ENCODE measurements at regions not wholly inside any gene's neighbourhood (a gene's known extent, or its start where the extent isn't known, plus 50 kb on each side); places are given as distances from the start of the nearest gene placed in this dataset.

DNA sequence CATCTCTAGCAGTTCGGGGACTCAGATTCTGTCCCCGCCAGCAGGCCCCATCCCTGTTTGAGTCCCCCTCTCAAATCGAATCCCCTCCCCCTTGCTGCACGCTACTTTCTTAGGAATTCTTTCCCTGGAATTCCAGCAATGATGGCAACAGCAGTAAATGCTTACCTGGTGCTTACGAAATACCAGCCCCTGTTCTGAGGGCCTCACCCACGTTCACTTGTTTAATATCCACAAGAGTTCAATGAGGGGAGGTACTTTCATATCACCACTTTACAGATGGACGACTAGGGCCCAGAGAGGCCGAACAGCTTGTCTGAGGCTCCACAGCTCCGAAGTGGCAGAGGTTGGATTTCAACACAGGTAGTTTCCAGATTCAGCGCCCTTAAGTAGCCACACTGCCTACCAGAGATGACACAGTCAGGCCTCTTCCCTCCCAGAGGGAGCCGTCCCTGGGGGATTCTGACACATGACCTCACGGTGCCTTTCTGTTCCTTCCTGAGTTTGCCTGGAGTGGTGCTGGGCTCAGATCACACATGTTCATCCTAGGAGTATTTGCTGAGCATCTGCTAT lies 120.7 kb upstream of the GSE1 start:
- no peak for DNase-seq (ENCODE audit: low spot score)

DNA sequence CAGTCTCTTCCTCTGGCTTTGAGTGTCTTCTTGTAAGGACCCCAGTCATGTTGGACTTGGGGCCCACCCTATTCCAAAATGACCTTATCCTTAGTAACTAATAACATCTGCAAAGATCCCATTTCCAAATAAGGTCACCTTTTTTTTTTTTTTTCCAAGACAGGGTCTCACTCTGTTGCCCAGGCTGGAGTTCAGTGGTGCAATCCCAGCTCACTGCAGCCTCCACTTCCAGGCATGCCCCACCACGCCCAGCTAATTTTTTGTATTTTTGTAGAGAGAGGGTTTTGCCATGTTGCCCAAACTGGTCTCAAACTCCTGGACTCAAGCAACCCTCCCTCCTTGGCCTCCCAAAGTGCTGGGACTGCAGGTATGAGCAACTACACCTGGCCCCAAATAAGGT lies 118.8 kb upstream of the GSE1 start:
- no peak for DNase-seq (ENCODE audit: low spot score)

DNA sequence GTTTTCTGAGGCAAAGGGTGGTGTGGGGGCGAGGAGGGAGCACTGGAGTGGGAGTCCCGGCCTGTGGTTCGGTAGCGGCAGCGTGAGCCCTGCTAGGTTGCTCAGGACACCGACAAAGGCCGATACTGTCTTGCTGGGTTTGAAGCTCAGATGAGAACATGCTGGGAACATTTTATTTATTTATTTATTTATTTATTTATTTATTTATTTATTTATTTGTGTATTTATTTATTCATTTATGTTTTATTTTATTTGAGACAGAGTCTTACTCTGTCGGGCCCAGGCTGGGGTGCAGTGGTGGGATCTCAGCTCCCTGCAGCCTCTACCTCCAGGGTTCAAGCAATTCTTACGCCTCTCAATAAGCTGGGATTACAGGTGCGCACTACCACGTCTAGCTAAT lies 117.9 kb upstream of the GSE1 start:
- no peak for DNase-seq (ENCODE audit: low spot score)

DNA sequence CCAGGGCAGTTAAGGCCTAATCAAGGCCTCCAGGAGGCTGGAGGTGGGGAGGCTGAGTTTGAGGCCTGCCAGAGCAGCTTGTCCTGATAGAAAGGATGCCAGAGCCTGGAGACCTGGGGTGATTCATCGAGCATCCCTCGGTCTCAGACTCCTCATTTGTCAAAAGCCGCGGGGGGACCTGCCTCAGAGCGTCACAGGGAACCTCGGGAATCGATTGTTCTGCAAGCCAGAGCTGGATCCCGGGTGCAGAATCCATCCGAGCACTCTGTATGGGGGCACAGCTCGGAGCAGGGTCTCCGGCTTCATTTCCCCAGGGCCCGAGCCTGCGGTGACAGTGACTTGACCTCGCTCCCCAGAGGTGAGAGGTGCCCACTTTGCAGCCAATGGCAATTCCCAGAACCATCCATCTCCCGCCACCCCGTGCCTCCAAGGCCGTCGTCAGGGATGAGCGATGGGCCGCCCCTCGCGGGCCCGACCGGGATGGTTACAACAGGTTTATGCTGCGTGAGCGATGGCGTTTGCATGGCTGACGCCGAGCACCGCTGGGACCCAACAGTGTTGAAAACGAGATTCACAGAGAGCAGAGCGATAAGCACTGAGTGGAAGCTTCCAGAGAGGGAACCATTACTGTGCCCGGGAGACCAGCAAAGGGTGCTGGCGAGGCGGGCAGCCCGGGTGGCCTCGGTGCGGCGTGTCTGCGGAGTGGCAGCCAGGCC lies 117.1 kb upstream of the GSE1 start:
- no peak for DNase-seq (ENCODE audit: low spot score)

DNA sequence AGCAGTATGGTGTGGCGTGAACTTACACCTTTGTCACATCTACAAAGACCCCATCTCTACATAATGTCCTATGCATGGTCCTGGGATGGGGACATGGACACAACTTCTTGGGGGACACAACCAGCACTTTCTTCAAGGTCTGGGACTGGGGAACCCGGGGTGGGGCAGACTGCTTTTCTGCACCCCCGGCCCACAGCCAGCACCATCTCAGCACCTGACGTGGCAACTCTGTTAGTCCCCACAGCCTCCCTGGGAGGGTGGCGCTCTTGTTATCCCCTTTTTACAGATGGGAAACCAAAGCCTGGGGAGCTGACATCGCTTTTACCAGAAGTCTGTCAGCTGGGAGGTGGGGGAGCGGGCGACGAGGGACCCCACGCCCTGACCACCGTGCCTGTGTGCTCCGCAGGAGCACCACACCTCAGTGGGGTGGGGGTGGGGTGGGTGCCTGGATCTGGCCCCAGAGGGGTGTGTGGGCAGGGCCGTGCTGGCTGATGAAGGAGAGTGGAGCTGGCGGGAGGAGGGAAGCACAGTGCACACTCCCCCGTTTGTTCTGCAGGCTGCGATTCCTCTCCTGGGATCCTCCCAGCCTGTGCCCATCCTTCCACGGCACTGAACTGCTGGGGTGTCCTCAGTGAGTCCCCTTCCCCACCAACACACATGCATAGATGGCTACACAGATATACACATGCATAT lies 115.4 kb upstream of the GSE1 start:
- DNase-seq (ENCODE audit: low spot score) = peak; percentile 29

DNA sequence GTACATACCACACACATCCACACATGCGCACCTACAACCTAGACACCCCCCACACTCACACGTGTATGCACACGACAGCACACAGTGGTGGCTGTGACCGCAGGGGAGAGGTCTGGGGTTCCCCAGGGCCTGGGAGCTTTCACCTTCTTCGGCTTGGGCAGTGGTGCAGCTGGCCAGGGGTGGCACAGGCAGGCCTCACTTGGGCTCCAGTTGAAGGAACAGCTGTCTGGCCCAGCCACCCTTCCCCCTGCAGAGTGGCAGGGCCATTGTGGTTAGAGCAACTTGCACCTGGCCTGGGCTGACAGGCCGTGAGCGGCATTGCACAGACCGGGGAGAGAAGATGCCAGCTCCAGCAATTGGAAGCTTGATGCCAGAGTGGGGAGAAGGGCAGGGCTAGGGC lies 114.5 kb upstream of the GSE1 start:
- DNase-seq (ENCODE audit: low spot score) = peak; percentile 94

DNA sequence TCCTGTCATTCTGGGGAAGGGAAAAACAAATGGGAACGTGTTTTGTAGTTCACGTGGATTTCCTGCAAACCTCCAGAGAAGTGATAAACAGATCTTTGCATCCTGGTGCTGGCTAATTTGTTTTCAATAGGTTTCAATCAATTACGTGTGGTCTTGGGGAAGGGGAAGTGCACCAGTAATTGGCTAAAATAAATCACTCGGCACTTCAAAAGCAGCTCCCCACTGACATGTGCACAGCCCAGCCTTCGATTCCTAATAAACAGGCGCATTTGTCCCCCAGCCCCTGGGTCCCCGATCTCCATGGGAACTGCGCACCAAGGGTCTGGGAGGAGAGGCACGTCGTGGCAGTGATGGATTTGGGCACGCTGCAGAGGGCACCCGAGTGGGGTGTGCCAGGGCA lies 112.9 kb upstream of the GSE1 start:
- no peak for DNase-seq (ENCODE audit: low spot score)

DNA sequence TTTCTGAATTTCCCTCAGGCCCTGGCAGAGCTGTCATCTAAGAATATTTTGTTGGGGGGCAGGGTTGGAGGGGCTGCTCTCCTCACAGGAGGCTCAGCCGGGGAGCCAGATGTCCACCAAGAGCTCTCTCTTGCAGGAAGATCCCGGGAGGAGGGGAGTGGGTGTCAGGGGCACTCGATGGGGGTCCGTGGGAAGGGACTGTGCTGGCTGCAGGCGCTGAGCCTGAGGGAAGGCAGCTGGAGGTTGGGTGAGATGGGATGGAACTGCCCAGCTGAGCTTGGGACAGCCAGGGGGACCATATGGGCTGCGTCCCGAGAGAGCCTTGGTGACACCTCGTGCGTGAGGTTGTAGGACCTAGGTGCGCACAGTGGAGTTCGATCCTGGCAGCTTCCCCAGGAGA lies 111.2 kb upstream of the GSE1 start:
- DNase-seq (ENCODE audit: low spot score) = no peak

DNA sequence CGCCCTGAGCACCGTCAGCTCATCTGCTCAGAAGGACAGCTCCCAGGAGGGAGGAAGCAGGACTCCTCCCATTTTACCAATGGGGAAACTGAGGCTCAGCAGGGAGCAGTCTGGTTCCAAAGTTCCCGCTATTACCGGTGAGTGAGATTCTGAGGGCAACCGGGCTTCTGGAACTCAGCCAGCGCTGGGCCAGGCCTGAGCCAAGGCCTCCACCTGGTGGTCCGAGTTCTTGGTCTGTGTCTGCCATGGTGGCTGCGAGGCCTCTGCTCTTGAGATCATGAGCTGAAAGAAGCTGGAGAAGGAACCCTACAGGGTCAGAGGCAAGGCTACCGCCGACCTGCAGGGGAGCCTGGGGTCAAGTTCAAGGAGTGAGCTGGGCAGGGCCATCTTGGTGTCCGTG lies 110.8 kb upstream of the GSE1 start:
- no peak for DNase-seq (ENCODE audit: low spot score)

DNA sequence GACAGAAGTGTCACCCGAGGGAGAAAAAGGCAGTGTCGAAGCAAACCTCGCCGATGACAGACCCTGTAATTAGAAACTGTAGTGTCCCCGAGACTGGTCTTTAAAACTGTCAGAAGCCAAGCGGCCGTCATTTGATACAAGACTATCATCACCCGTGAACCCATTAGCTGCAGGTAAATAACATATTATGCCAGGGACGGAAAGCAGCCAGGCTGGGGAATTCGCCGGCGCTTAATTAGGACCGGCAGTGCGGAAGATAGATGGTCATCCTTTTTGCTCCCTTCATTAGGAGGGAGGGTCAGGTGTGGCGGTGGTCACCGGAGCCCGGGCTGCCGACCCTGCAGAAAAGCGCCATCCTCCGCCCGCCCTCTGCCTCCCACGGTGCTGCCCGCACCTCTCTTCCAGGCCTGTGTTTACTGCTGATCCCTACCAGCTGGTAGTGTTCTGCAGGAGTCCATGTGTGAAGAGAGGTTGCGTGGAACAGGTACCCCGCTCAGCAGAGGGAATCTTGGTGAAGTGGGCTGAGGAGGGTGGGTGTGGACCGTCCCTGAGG lies 109.4 kb upstream of the GSE1 start:
- DNase-seq (ENCODE audit: low spot score) = no peak

DNA sequence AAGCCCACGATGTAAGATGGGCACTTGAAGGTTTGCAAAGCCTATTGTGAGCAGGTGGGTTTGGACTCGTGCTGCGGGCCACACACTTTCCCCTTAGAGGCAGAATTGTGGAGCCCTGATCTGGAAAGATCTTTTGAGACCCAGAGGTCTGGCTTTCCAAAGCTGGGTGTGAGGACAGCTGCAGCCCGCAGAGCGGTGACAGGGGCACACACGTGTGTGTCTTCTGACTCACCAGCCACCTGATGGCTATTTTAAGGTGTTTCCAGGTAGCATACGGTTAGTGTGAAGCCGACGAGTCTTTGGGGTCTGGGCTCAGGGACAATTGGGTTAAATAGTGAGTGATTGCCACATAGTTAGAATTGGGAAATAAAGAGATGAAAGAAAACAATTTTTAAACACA lies 108.9 kb upstream of the GSE1 start:
- no peak for DNase-seq (ENCODE audit: low spot score)

DNA sequence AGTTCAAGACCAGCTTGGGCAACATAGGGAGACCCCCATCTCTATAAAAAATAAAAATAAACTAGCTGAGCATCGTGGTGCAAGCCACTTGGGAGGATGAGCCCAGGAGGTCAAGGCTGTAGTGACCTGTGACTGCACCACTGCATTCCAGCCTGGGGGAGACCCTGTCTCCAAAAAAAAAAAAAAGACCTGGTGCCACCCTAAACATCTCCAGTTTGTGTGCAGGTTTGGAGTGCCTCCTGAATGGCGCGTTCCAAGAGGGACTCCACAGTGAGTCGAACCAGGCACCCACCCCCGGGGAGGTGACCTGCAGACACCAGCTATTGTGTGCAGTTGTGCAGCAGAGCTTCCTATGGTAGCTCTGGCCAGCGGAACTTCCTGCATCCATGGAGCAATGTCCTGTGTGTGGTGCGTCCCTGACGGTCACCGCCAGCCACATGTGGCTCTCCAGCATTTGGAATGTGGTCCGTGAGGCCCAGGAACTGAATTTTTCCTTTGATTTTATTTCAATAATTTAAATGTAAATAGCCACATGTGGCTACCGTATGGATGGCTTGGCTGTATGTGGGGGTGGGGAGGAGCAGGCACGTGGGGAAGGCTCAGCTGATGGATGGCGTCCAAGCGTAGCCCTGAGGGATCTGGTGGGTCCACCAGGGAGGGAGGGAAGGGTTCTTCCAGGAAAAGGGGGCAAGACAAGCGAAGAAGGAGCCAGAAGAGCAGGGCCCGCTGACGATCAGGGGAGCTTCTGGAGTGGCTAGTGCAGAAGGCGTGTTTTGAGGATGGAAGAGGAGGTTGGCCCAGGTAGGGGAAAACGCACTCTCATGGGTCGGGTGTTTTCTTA lies 107.1 kb upstream of the GSE1 start:
- no peak for DNase-seq (ENCODE audit: low spot score)

DNA sequence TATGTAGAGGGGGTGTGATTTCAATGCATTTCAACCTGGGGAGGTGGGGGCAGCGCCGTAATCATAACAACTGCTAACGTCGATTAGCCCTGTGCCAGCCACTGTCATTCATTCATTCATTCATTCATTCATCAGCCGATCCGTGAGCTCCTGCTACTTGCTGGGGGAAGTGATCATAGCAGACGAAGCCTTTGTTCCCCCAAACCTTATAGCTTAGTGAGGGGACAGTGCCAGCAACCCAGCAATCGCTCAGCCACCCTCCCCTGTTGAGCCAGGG lies 106.5 kb upstream of the GSE1 start:
- DNase-seq (ENCODE audit: low spot score) = no peak

DNA sequence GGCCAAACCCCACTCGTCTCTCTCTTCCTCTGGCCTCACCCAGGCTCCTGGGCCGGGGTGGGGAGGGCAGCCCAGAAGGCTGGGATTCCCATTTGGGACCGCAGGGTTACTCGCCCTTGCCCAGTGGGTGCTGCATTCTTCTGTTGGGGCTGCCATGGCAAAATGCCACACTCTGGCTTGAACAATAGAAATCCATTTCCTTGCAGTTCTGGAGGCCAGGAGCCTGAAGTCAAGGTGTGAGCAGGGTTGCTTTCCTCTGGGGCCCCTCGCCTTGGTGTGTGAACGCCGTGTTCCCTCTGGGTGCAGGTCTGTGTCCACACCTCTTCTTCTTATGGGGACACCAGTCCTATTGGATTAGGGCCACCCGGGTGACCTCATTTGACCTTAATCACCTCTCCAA lies 105.8 kb upstream of the GSE1 start:
- DNase-seq (ENCODE audit: low spot score) = no peak

DNA sequence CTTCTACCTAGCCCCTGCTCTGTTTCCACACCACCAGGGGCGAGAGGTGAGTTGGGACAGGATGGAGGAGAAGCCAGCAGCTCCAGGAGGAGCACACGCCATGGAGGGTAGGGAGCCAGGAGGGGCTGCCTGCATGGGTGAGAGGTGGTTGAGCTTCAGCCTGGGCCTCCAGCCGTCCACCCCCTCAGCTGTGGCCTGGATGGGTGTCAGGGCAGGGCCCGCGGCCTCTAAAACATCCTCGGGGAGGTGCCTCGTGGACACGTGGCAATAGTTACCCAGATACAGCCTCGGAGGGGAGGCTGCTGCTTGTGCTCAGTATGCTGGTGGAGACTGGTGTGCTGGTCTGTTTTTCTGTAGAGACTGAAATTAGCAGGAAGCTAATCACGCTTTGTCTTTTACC lies 104.7 kb upstream of the GSE1 start:
- DNase-seq (ENCODE audit: low spot score) = no peak

DNA sequence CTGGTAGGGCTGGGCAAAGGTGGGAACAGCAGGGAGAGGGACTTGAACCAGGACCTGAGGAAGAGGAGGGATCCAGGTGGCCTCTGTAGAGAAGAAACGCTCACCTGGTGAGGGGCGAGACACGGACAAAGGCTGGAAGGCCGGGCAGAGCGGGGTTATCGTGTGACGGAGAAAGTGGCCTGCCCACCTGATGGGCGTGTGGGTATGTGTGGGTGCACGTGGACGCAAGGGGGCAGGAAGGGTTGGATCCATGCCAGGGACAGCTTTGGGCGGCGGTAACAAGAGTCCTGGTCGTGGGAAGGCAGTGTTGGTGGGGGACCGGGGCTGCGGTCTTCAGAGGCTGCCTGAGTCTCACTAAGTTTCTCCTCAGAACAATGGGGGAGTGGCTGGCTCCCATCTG lies 104.1 kb upstream of the GSE1 start:
- no peak for DNase-seq (ENCODE audit: low spot score)

DNA sequence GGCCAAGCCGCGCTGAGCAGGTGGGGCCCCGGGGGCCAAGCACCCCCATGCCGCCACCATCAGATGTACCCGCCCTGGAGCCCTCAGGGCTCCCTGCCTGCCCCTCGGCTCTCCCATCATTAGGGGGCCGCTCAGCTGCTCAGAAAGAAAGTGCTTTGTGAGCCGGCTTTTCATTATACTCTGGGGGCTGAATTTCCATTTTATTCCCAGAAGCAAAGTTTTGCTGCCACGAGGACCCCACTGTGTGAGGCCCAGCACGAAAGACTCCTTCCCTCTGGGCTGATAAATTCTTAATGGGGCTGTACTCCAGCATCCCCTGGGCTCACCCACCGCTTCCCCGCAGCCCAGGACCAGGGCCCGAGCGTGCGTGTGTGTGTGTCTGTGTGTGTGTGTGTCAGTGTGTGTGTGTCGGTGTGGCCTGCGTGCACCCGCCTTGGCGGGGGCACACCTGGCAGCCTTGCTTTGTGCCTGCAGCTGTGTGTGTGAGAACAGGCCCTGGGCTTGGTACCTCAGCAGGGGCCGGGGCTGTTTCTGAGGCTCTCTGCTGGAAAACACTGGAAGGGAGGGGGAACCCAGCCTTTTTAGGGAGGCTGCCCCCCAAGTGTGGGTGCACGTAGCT lies 103.0 kb upstream of the GSE1 start:
- no peak for DNase-seq (ENCODE audit: low spot score)

DNA sequence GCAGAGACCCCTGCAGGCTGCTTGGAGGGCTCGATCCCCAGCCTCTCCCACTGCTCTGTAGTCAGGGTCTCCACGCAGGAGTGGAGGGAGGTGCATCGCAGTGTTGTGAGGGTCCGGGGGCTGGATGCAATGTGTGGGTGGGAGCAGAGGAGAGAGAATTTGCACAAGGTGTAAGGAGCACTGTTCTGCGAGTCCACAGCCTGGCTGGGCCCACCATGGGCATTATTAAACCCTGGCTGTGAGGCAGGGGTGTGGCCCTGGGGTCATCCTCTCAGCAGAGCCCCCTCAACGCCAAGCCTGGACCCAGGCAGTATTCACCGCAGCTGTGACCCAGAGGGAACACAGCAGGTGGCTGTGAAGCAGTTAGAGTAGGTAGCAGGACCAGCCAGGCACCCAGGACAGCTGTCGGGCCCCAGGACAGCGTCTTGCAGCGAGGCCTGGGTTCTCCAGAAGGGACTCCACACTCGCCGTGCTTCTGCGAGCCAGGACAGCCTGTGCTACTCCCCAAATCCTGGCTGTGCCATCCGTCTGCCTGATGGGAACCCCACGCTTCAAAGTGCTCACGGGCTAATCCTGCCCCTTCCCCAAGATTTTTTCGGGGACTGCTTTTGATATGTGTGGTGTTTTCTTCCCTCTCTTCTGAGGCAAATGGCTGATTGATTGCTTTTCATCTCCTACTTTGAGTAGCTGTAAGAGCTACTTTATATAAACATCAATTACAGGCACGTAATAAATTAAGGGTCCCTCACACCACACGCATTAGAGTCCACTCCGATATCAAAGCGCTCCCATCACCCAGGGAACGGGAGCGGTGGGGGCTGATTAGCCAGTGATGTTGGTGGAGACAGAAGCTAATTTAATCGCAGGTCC lies 100.9 kb upstream of the GSE1 start:
- no peak for DNase-seq (ENCODE audit: low spot score)

DNA sequence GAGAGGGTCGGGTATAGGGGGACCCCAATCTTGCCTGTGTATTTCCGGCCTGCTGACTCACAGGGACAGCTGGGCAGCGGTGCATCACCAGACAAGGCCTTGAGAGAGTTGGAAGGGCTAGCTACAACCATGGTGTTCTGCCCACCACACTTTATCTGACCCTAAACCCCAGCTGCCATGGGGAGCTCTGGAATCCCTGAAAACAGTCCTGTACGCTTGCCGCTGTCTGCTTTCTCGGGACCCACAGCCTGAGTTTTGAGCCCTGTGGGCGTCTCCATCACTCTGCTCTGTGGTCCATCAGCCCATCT lies 100.4 kb upstream of the GSE1 start:
- no peak for DNase-seq (ENCODE audit: low spot score)

DNA sequence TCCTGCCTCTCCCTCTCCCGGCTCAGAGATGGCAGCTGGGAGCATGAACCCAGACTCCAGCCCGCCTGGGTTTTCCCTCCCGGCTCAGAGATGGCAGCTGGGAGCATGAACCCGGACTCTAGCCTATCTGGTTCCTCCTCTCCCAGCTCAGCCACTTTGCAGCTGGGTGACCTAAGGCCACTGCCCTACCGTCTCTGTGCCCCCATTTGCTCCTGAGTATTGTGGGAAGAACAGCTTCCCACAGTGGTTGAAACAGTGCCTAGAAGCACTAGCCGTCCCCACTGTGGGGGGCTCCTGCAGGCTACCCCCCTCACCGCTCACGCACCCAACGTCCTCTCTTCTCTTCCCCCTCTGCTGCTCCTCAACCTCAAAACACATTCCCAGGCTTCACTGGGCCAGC lies 99.9 kb upstream of the GSE1 start:
- no peak for DNase-seq (ENCODE audit: low spot score)

DNA sequence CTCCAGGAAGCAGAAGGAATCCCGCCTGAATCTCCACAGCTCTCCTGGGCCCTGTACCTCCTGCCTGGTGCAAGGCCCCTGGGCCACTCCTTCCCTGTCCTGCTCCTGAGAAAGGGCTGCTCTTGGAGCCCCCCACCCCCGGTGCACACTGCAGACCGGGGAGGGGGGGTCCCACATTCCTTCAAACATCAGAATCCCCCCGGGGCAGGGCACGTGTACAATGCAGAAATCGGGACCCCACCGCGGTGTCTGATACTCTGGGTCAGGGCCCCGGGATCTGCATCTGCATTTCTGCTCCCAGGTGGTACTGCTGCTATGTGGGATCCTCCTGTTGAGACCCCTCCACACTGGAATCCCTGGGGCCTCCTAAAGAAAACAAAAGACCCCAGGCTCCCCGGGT lies 99.5 kb upstream of the GSE1 start:
- DNase-seq (ENCODE audit: low spot score) = no peak

DNA sequence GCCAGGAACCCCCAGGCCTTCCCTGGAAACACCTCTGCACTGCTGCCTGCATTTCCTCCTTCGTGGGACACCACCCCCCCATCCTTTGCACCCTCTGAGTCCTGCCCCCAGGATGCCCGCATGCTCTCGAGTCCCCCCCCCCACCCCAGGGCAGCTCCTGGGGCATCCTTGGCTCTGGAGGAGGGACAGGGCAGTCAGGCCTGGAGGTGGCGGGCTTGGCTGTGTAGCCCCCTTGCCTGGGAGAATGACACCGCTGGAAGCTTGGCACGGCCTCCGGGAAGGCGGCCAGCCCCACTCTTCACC lies 98.9 kb upstream of the GSE1 start:
- DNase-seq (ENCODE audit: low spot score) = no peak
